SK-N-SH (cell line): ENCODE measurements at regions not wholly inside any gene's neighbourhood (a gene's known extent, or its start where the extent isn't known, plus 50 kb on each side); places are given as distances from the start of the nearest gene placed in this dataset.

Experiments used
- CTCF ChIA-PET: fragments of 300-600, 350-600 bp; formaldehyde crosslinking; extraction: SDS; loops from one replicate; lab custom pipeline; 2021; lab: Yijun Ruan, JAX
- POLR2A ChIA-PET: fragments of 350-600 bp; sonication (Branson Sonifier 250); formaldehyde crosslinking; extraction: SDS; loops from one replicate; lab custom pipeline; 2020; ENCODE audit warnings: antibody characterized with exemption, inconsistent platforms; lab: Yijun Ruan, JAX
- DNase-seq: peaks from one replicate; pipeline ENCODE4 v3.0.0; 2012
- H2AFZ ChIP-seq: fragments of 200-600 bp; sonication (generic); 2 replicates; pipeline ENCODE4 v1.8.1; 2016; ENCODE audit warnings: antibody characterized with exemption, mild to moderate bottlenecking, low read depth
- H3F3A ChIP-seq: fragments of 200-600 bp; sonication (generic); replicated peaks from 2 replicates; pipeline ENCODE3; 2016; ENCODE audit warnings: antibody characterized with exemption, mild to moderate bottlenecking; ENCODE audit not compliant: insufficient read depth
- H3K27ac ChIP-seq, 2 experiments: fragments of 200-500 bp in 1 of 2; fragments of 200-600 bp in 1 of 2; sonication (Bioruptor generic) in 1 of 2; sonication (generic), shearing (Covaris generic) in 1 of 2; 2 replicates each; pipeline versions ENCODE4 v1.5.1 to v1.6.1; 2014 to 2016; ENCODE audit warnings: low read depth in 2 of 2, inconsistent platforms in 1 of 2, low read length in 1 of 2, mild to moderate bottlenecking in 1 of 2, mixed read lengths in 1 of 2
- H3K27me3 ChIP-seq: fragments of 200-600 bp; sonication (generic), shearing (Covaris generic); 2 replicates; pipeline ENCODE4 v1.6.1; 2016; ENCODE audit warnings: mixed run types; ENCODE audit not compliant: insufficient read depth
- H3K36me3 ChIP-seq, 2 experiments: fragments of 200-500 bp in 1 of 2; fragments of 200-600 bp in 1 of 2; sonication (Bioruptor generic) in 1 of 2; sonication (generic) in 1 of 2; replicated peaks in 1 of 2; 2 replicates each; pipeline versions ENCODE3 to v1.5.1; 2014 to 2016; ENCODE audit warnings: low read length in 1 of 2, mild to moderate bottlenecking in 1 of 2; ENCODE audit not compliant: insufficient read depth in 2 of 2, control insufficient read depth in 1 of 2
- H3K4me1 ChIP-seq, 2 experiments: fragments of 200-500 bp in 1 of 2; fragments of 200-600 bp in 1 of 2; sonication (Bioruptor generic) in 1 of 2; sonication (generic), shearing (Covaris generic) in 1 of 2; 2 replicates each; pipeline versions ENCODE4 v1.5.1 to v1.6.1; 2014 to 2016; ENCODE audit warnings: low read depth in 1 of 2, low read length in 1 of 2, mixed run types in 1 of 2; ENCODE audit not compliant: insufficient read depth in 2 of 2, control insufficient read depth in 1 of 2
- H3K4me2 ChIP-seq: fragments of 200-600 bp; sonication (generic), shearing (Covaris generic); 2 replicates; pipeline ENCODE4 v1.6.1; 2017; ENCODE audit warnings: mixed run types
- H3K4me3 ChIP-seq, 2 experiments: fragments of 200-500 bp in 1 of 2; fragments of 200-600 bp in 1 of 2; sonication (Bioruptor generic) in 1 of 2; sonication (generic), shearing (Covaris generic) in 1 of 2; 2 replicates each; pipeline versions ENCODE4 v1.5.1 to v1.8.1; 2014 to 2016; ENCODE audit warnings: low read depth in 2 of 2, inconsistent platforms in 1 of 2, low read length in 1 of 2, mild to moderate bottlenecking in 1 of 2, mixed read lengths in 1 of 2, moderate library complexity in 1 of 2
- H3K79me2 ChIP-seq: fragments of 200-600 bp; sonication (generic); 2 replicates; pipeline ENCODE4 v1.8.1; 2017; ENCODE audit warnings: mild to moderate bottlenecking; ENCODE audit not compliant: insufficient read depth
- H3K9ac ChIP-seq: fragments of 200-600 bp; sonication (generic); 2 replicates; pipeline ENCODE4 v1.6.1; 2017; ENCODE audit warnings: mixed run types
- H3K9me2 ChIP-seq: fragments of 200-600 bp; sonication (generic); 2 replicates; pipeline ENCODE4 v1.6.1; 2017; ENCODE audit warnings: mixed run types
- H3K9me3 ChIP-seq: fragments of 200-600 bp; sonication (generic); 2 replicates; pipeline ENCODE4 v1.6.1; 2017; ENCODE audit warnings: mixed run types, mild to moderate bottlenecking, moderate library complexity
- H4K20me1 ChIP-seq: fragments of 200-600 bp; sonication (generic); 2 replicates; pipeline ENCODE4 v1.6.1; 2017; ENCODE audit warnings: mild to moderate bottlenecking, mixed run types; ENCODE audit not compliant: insufficient read depth
- EZH2phosphoT487 ChIP-seq: fragments of 200-600 bp; sonication (generic); IDR thresholded peaks from 2 replicates; pipeline ENCODE4 v1.6.1; 2017; ENCODE audit warnings: low read depth, mixed run types, mild to moderate bottlenecking, antibody characterized with exemption, moderate library complexity, borderline replicate concordance
- FOSL2 ChIP-seq: IDR thresholded peaks from 2 replicates; pipeline ENCODE4 v1.4.0; 2012; ENCODE audit warnings: low read depth, mild to moderate bottlenecking, moderate library complexity, borderline replicate concordance
- GABPA ChIP-seq: IDR thresholded peaks from 2 replicates; pipeline ENCODE4 v1.4.0; 2012; ENCODE audit warnings: low read depth, mild to moderate bottlenecking
- GATA2 ChIP-seq: sonication (generic); formaldehyde crosslinking; IDR thresholded peaks from 2 replicates; pipeline ENCODE4 v1.5.0; 2020; ENCODE audit warnings: mild to moderate bottlenecking, missing genetic modification reagents
- MEF2A ChIP-seq: IDR thresholded peaks from 2 replicates; pipeline ENCODE4 v1.4.0; 2012; ENCODE audit warnings: low read depth, borderline replicate concordance
- MXI1 ChIP-seq: IDR thresholded peaks from 2 replicates; pipeline ENCODE4 v1.6.1; 2012; ENCODE audit warnings: mild to moderate bottlenecking, low read depth, low read length, improper control_type of control experiment
- POLR2AphosphoS5 ChIP-seq: IDR thresholded peaks from 2 replicates; pipeline ENCODE4 v1.6.1; 2012; ENCODE audit warnings: low read depth, low read length
- RAD21 ChIP-seq: IDR thresholded peaks from 2 replicates; pipeline ENCODE4 v1.6.1; 2012; ENCODE audit warnings: mild to moderate bottlenecking, low read length
- RCOR1 ChIP-seq: fragments of 150-350 bp; IDR thresholded peaks from 2 replicates; pipeline ENCODE4 v1.6.1; 2017; ENCODE audit warnings: antibody characterized with exemption, low read length
- REST ChIP-seq: IDR thresholded peaks from 2 replicates; pipeline ENCODE4 v1.6.1; 2012; ENCODE audit warnings: mild to moderate bottlenecking, low read depth, low read length, moderate library complexity
- RFX5 ChIP-seq: IDR thresholded peaks from 2 replicates; pipeline ENCODE4 v1.6.1; 2012; ENCODE audit warnings: mild to moderate bottlenecking, improper control_type of control experiment, low read length
- TAF1 ChIP-seq: IDR thresholded peaks from 2 replicates; pipeline ENCODE4 v1.6.1; 2012; ENCODE audit warnings: low read depth, mild to moderate bottlenecking, low read length, moderate library complexity, borderline replicate concordance
- TCF12 ChIP-seq: IDR thresholded peaks from 2 replicates; pipeline ENCODE4 v1.4.0; 2012
- TEAD4 ChIP-seq: IDR thresholded peaks from 2 replicates; pipeline ENCODE4 v1.4.0; 2012; ENCODE audit warnings: mild to moderate bottlenecking, borderline replicate concordance; ENCODE audit not compliant: insufficient read depth
- WGBS: methylation state at CpG from one replicate; pipeline ENCODE4 v1.1.6; 2017; ENCODE audit warnings: low lambda C conversion rate; 5-methylcytosine and 5-hydroxymethylcytosine counted together
- TF ChIP-seq, protein P1 (sequence below): fragments of 200-600 bp; sonication (generic); IDR thresholded peaks from 2 replicates; pipeline ENCODE4 v1.6.1; 2017; ENCODE audit warnings: antibody characterized with exemption, mild to moderate bottlenecking, moderate library complexity
- TF ChIP-seq, protein P2 (sequence below): IDR thresholded peaks from 2 replicates; pipeline ENCODE4 v1.4.0; 2012; ENCODE audit warnings: low read depth, borderline replicate concordance
- TF ChIP-seq, protein P3 (sequence below): IDR thresholded peaks from 2 replicates; pipeline ENCODE4 v1.4.0; 2012; ENCODE audit warnings: low read depth

GRCh38 chr4:41319553-41319952 is 62.8 kb downstream of the UCHL1 start:
- no peaks in the 10 kb centered on the region for H3K27me3 ChIP-seq
- no peaks in the 10 kb centered on the region for H4K20me1 ChIP-seq
- no peak overlapping the region for H3K4me3 ChIP-seq
- 17% methylated on average over 5 of the region's 5 CpGs for WGBS
- no peak overlapping the region for H3K9ac ChIP-seq
- H3K36me3 ChIP-seq, result no peaks in the 10 kb centered on the region
- no peaks in the 10 kb centered on the region for H3F3A ChIP-seq
- H3K79me2 ChIP-seq, result no peaks in the 10 kb centered on the region
- H2AFZ ChIP-seq, result no peak overlapping the region
- no peaks in the 10 kb centered on the region for H3K9me3 ChIP-seq
- 0 out of 2 replicates have a peak, but pooled peaks have one; percentile 5 for TF ChIP-seq TCF12
- TF ChIP-seq RCOR1, result no peak
- TF ChIP-seq, all 33 proteins: peak for 1
- CTCF ChIA-PET, result interaction anchor here (0.9 to 2.0 kb wide), 3 partner anchors 325 to 373 kb away, joined by 5 to 6 read pairs (median 6); no protein-coding TSS in a partner anchor
- DNase-seq, result no peak
- Histone ChIP-seq H3K4me1 (no peaks in the 10 kb centered on the region), H3K4me2 (no peak overlapping the region), H3K27ac (no peak overlapping the region), H3K9me2 (no peaks in the 10 kb centered on the region)
- POLR2A ChIA-PET, result interaction anchor here (0.6 kb wide), 1 partner anchor 63 kb away, joined by 3 read pairs; the partner anchor contains the start of gene UCHL1

DNA sequence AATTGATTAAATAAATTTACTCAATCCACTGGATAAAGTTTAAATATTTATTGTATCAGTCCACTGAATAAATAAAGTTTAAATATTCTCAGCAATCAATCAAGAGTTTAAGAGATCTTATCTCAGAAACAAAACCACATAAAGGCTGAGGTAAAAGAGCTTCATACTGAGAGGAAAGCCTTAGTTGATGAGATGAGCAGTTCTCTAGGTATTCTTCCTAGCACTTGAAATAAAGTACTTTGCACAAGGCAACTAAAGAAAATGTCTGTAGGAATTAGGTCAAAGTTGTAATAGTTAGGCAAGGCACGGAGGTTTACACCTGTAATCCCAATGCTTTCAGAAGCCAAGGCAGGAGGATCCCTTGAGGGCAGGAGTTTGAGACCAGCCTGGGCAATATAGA is 63.5 kb downstream of the UCHL1 start:
- TF ChIP-seq FOSL2 (no peak), REST (no peak), GABPA (no peak), TAF1 (no peak), EZH2phosphoT487 (no peak), MEF2A (no peak), TCF12 (no peak), POLR2AphosphoS5 (no peak), RCOR1 (no peak), GATA2 (CRISPR knock-in tag) (no peak), MXI1 (no peak), TEAD4 (no peak), RFX5 (no peak), RAD21 (no peak)
- TF ChIP-seq, protein P1, sequence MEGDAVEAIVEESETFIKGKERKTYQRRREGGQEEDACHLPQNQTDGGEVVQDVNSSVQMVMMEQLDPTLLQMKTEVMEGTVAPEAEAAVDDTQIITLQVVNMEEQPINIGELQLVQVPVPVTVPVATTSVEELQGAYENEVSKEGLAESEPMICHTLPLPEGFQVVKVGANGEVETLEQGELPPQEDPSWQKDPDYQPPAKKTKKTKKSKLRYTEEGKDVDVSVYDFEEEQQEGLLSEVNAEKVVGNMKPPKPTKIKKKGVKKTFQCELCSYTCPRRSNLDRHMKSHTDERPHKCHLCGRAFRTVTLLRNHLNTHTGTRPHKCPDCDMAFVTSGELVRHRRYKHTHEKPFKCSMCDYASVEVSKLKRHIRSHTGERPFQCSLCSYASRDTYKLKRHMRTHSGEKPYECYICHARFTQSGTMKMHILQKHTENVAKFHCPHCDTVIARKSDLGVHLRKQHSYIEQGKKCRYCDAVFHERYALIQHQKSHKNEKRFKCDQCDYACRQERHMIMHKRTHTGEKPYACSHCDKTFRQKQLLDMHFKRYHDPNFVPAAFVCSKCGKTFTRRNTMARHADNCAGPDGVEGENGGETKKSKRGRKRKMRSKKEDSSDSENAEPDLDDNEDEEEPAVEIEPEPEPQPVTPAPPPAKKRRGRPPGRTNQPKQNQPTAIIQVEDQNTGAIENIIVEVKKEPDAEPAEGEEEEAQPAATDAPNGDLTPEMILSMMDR, result no peak
- TF ChIP-seq, protein P2, sequence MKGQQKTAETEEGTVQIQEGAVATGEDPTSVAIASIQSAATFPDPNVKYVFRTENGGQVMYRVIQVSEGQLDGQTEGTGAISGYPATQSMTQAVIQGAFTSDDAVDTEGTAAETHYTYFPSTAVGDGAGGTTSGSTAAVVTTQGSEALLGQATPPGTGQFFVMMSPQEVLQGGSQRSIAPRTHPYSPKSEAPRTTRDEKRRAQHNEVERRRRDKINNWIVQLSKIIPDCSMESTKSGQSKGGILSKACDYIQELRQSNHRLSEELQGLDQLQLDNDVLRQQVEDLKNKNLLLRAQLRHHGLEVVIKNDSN, result no peak
- TF ChIP-seq, protein P3, sequence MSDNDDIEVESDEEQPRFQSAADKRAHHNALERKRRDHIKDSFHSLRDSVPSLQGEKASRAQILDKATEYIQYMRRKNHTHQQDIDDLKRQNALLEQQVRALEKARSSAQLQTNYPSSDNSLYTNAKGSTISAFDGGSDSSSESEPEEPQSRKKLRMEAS, result no peak
- TF ChIP-seq, all 33 proteins: peak for 0
- no peak for DNase-seq
- H3K27me3 ChIP-seq, result no peaks in the 10 kb centered on the region
- 41% methylated on average over 1 of the region's 1 CpG for WGBS
- H3K9ac ChIP-seq, result no peak overlapping the region
- H3K9me3 ChIP-seq, result no peaks in the 10 kb centered on the region
- POLR2A ChIA-PET, result no interaction called here
- no peak overlapping the region for H2AFZ ChIP-seq
- no peaks in the 10 kb centered on the region for H4K20me1 ChIP-seq
- no peak overlapping the region for H3K4me2 ChIP-seq
- H3K4me1 ChIP-seq, result no peaks in the 10 kb centered on the region
- H3K27ac ChIP-seq, result no peak overlapping the region
- H3K36me3 ChIP-seq, result no peaks in the 10 kb centered on the region
- CTCF ChIA-PET, result interaction anchor here (0.7 to 2.0 kb wide), 5 partner anchors 12 to 372 kb away, joined by 3 to 6 read pairs (median 5); no protein-coding TSS in a partner anchor
- no peak overlapping the region for H3K4me3 ChIP-seq
- no peaks in the 10 kb centered on the region for H3K9me2 ChIP-seq
- no peaks in the 10 kb centered on the region for H3F3A ChIP-seq
- H3K79me2 ChIP-seq, result no peaks in the 10 kb centered on the region
